ENCODE measurements at regions not wholly inside any gene's neighbourhood (a gene's known extent, or its start where the extent isn't known, plus 50 kb on each side); places are given as distances from the start of the nearest gene placed in this dataset.

DNA sequence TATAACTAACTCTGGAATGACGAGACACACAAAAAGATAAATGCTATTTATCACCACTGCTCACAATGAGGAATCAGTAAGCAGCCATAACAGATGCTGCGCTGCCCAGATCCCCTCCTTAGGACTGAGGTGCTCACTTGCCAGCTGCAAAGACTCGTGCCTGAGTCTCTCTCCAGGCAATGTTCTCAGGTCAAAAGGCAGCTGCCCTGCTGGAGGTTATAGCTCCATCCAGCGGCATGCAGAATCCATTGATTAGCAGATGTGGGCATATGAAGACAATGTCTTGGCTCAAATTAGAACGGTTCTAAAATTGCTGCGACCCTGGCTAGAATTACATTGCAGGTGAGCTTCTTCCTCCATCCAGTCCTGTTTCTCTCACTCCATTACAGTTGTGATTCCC, 328.2 kb upstream of the CHRM3 start (continued):
- TF ChIP-seq, protein P1, sequence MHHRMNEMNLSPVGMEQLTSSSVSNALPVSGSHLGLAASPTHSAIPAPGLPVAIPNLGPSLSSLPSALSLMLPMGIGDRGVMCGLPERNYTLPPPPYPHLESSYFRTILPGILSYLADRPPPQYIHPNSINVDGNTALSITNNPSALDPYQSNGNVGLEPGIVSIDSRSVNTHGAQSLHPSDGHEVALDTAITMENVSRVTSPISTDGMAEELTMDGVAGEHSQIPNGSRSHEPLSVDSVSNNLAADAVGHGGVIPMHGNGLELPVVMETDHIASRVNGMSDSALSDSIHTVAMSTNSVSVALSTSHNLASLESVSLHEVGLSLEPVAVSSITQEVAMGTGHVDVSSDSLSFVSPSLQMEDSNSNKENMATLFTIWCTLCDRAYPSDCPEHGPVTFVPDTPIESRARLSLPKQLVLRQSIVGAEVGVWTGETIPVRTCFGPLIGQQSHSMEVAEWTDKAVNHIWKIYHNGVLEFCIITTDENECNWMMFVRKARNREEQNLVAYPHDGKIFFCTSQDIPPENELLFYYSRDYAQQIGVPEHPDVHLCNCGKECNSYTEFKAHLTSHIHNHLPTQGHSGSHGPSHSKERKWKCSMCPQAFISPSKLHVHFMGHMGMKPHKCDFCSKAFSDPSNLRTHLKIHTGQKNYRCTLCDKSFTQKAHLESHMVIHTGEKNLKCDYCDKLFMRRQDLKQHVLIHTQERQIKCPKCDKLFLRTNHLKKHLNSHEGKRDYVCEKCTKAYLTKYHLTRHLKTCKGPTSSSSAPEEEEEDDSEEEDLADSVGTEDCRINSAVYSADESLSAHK (CRISPR knock-in tag; IDR thresholded peaks at IDR 0.05; ENCODE audit: borderline replicate concordance), result no peak
- no peak for TF ChIP-seq ZNF33A (CRISPR knock-in tag; IDR thresholded peaks at IDR 0.05; ENCODE audit: borderline replicate concordance)

DNA sequence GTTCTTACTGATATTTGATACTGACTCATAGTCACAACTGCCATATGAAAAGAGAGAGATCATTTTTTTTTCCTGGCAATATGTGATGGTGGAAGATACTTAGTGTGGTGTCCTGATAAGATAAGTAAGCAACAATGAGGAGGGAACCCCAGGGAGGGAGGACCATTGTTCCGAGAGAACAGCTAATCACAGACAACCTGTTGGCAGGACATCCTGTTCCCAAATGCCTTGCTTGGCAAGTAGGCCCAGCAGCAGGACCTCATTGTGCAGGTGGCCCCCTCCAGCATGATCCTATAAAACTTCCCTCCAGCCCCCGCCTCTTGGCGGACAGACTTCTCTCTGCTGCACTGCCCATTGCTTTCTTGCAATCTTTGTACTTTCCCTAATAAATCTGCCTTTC, 329.4 kb upstream of the CHRM3 start:
- peaks cover 90% of the 10 kb centered on the region for H3K9me3 ChIP-seq (ENCODE audit: low read length)
- DNase-seq (ENCODE audit: low spot score) (no peak), FAIRE-seq (no peak), ATAC-seq (no peak)
- in situ Hi-C loops (cut with HindIII; ENCODE audit: extremely low pct_ligation_motif_present, low pct_unique_long_range_greater_than_20kb) (no loop called here), intact Hi-C loops (cut with micrococcal nuclease; ENCODE audit: unreplicated experiment) (no loop called here)
- H3K36me3 ChIP-seq (replicated peaks in 1 of 2; ENCODE audit: control insufficient read depth in 1 of 2, insufficient read depth in 2 of 2, low read length in 2 of 2), result no peaks in the 10 kb centered on the region
- POLR2A ChIA-PET, result no interaction called here
- H3K27ac ChIP-seq (ENCODE audit: extremely low read length, insufficient read depth, low read length), result no peak overlapping the region
- TF ChIP-seq ZNF562 (CRISPR knock-in tag; IDR thresholded peaks at IDR 0.05; ENCODE audit: borderline replicate concordance) (no peak), ZNF441 (CRISPR knock-in tag; IDR thresholded peaks at IDR 0.05; ENCODE audit: borderline replicate concordance) (no peak), ZFP36L1 (CRISPR knock-in tag; IDR thresholded peaks at IDR 0.05) (no peak), THAP11 (CRISPR knock-in tag; IDR thresholded peaks at IDR 0.05) (no peak), ZNF777 (CRISPR knock-in tag; IDR thresholded peaks at IDR 0.05) (no peak), U2AF1 (optimal IDR thresholded peaks at IDR 0.05; ENCODE audit: low read depth, low read length) (no peak), SRY (CRISPR knock-in tag; IDR thresholded peaks at IDR 0.05) (no peak), ZNF430 (CRISPR knock-in tag; IDR thresholded peaks at IDR 0.05) (no peak), TAF1 (CRISPR knock-in tag; IDR thresholded peaks at IDR 0.05) (no peak)
- TF ChIP-seq, protein P2, sequence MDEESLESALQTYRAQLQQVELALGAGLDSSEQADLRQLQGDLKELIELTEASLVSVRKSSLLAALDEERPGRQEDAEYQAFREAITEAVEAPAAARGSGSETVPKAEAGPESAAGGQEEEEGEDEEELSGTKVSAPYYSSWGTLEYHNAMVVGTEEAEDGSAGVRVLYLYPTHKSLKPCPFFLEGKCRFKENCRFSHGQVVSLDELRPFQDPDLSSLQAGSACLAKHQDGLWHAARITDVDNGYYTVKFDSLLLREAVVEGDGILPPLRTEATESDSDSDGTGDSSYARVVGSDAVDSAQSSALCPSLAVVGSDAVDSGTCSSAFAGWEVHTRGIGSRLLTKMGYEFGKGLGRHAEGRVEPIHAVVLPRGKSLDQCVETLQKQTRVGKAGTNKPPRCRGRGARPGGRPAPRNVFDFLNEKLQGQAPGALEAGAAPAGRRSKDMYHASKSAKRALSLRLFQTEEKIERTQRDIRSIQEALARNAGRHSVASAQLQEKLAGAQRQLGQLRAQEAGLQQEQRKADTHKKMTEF (CRISPR knock-in tag; IDR thresholded peaks at IDR 0.05), result no peak
- no peaks in the 10 kb centered on the region for H4K20me1 ChIP-seq (ENCODE audit: insufficient read depth, low read length)
- CTCF ChIA-PET (ENCODE audit: low intra/inter-chr PET ratio, low total read pairs), result no interaction called here
- no peaks in the 10 kb centered on the region for H3K27me3 ChIP-seq (ENCODE audit: control insufficient read depth in 1 of 2, insufficient read depth in 2 of 2, low read length in 2 of 2)
- H2AFZ ChIP-seq (ENCODE audit: low read length), result no peak overlapping the region
- no TSS peak for BruUV-seq (replicated peaks)
- no peak overlapping the region for H3K4me3 ChIP-seq (replicated peaks in 1 of 3; ENCODE audit: insufficient read depth in 1 of 3, low read depth in 2 of 3, low read length in 3 of 3)
- H3K4me1 ChIP-seq (ENCODE audit: insufficient read depth, low read length), result no peaks in the 10 kb centered on the region
- no peak overlapping the region for H3K9ac ChIP-seq (ENCODE audit: insufficient read depth, low read depth, low read length)
- no peaks in the 10 kb centered on the region for H3K79me2 ChIP-seq (ENCODE audit: insufficient read depth, low read length)
- 63% methylated on average over 3 of the region's 3 CpGs for WGBS (ENCODE audit: low lambda C conversion rate)
- no peak overlapping the region for H3K4me2 ChIP-seq (ENCODE audit: low read depth, low read length)
